Suprapubic skin (tissue), 3 donors: ENCODE measurements at regions not wholly inside any gene's neighbourhood (a gene's known extent, or its start where the extent isn't known, plus 50 kb on each side); places are given as distances from the start of the nearest gene placed in this dataset.

Source experiments
- EP300 ChIP-seq: sonication (generic); formaldehyde crosslinking; IDR thresholded peaks from one replicate; pipeline ENCODE4 v1.6.1; 2017; ENCODE audit warnings: antibody characterized with exemption
- TF ChIP-seq, protein P1 (sequence below), 2 donors: fragments of 200-600 bp in 1 of 2; fragments of 450-650 bp in 1 of 2; sonication (generic) in 1 of 2; IDR thresholded peaks; one replicate each; pipeline ENCODE4 v1.5.1; 2016 to 2019; ENCODE audit warnings: antibody characterized with exemption in 2 of 2, mild to moderate bottlenecking in 1 of 2, moderate library complexity in 1 of 2

DNA sequence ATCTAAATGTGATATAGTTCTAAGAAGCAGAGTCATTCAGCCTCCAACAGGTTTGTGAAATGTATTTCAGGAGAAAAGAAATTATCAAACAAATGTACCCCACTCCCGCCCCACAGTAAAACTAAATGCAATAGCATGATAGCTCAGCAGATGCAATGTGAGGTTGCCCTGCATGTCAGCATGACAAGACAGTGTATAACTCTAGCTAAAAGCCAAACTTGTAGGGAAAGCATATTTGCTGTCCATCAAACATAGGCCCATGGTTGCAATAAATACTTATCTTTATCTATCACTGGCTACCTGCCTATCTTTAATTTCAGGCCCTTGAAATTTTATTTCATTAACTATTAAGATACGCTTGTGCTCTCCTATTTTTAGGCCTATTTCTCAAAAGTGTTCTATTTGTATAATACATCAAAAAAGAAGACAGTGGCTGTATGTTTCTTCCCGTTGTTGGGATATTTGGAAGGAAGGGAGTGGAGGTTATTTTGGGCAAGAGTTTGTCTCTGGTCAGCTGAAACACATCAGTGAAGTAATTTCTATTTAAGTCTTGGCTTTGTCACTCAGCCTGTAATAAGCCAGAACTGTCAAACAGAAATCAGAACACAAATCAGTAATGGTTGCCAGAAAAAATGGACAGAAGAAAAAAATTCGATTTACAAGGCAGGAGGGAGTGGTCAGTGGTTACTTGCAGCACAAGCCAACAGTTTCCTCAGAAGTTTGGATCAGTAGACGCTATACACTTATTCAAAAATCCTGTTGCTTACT lies 307.4 kb upstream of the ADGRL2 start:
- TF ChIP-seq, protein P1, sequence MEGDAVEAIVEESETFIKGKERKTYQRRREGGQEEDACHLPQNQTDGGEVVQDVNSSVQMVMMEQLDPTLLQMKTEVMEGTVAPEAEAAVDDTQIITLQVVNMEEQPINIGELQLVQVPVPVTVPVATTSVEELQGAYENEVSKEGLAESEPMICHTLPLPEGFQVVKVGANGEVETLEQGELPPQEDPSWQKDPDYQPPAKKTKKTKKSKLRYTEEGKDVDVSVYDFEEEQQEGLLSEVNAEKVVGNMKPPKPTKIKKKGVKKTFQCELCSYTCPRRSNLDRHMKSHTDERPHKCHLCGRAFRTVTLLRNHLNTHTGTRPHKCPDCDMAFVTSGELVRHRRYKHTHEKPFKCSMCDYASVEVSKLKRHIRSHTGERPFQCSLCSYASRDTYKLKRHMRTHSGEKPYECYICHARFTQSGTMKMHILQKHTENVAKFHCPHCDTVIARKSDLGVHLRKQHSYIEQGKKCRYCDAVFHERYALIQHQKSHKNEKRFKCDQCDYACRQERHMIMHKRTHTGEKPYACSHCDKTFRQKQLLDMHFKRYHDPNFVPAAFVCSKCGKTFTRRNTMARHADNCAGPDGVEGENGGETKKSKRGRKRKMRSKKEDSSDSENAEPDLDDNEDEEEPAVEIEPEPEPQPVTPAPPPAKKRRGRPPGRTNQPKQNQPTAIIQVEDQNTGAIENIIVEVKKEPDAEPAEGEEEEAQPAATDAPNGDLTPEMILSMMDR (IDR thresholded peaks at IDR 0.05): no peak
- TF ChIP-seq EP300: no peak
